NCI-H1105 treated with DMSO at 0.1 percent for 48 hours (cell line): ENCODE measurements at regions not wholly inside any gene's neighbourhood (a gene's known extent, or its start where the extent isn't known, plus 50 kb on each side); places are given as distances from the start of the nearest gene placed in this dataset.
"Not testable (repeated sequence)": the region's sequence is repeated elsewhere in the genome, so short reads cannot be mapped to it uniquely, and the experiment has no call there.

Experiments
- DNase-seq: peaks from one replicate; lab custom pipeline; 2025; lab: John Stamatoyannopoulos, UW

- no peak for DNase-seq
Measured at GRCh38 chr14:76264384-76264783, 111.6 kb upstream of the ESRRB start.

- DNase-seq = peak; percentile 63
Measured at GRCh38 chr14:76267322-76268046, 108.5 kb upstream of the ESRRB start.

- peak; percentile 44 for DNase-seq
Measured at GRCh38 chr14:76268047-76268431, 107.9 kb upstream of the ESRRB start.

GRCh38 chr14:76268700-76269099 lies 107.2 kb upstream of the ESRRB start:
- DNase-seq = no peak

- no peak for DNase-seq
Measured at GRCh38 chr14:76271041-76271755, 104.7 kb upstream of the ESRRB start.

GRCh38 chr14:76272349-76272748 lies 103.6 kb upstream of the ESRRB start:
- no peak for DNase-seq

- no peak for DNase-seq
Measured at GRCh38 chr14:76272774-76273173, 103.2 kb upstream of the ESRRB start.

- DNase-seq = no peak
Measured at GRCh38 chr14:76273346-76273745, 102.6 kb upstream of the ESRRB start.

GRCh38 chr14:76274324-76274723 lies 101.6 kb upstream of the ESRRB start:
- DNase-seq = no peak

- no peak for DNase-seq
Measured at GRCh38 chr14:76277586-76278130, 98.3 kb upstream of the ESRRB start.

GRCh38 chr14:76280221-76280620 lies 95.7 kb upstream of the ESRRB start:
- no peak for DNase-seq

- no peak for DNase-seq
Measured at GRCh38 chr14:76282581-76282980, 93.4 kb upstream of the ESRRB start.

- DNase-seq = no peak
Measured at GRCh38 chr14:76287063-76287462, 88.9 kb upstream of the ESRRB start.

GRCh38 chr14:76289276-76289675 lies 86.7 kb upstream of the ESRRB start:
- no peak for DNase-seq

GRCh38 chr14:76292561-76292960 lies 83.4 kb upstream of the ESRRB start:
- no peak for DNase-seq

- no peak for DNase-seq
Measured at GRCh38 chr14:76293221-76293620, 82.7 kb upstream of the ESRRB start.

- no peak for DNase-seq
Measured at GRCh38 chr14:76293923-76294322, 82.0 kb upstream of the ESRRB start.

GRCh38 chr14:76294876-76295275 lies 81.1 kb upstream of the ESRRB start:
- no peak for DNase-seq

- no peak for DNase-seq
Measured at GRCh38 chr14:76298896-76299295, 77.0 kb upstream of the ESRRB start.

- DNase-seq = not testable (repeated sequence)
Measured at GRCh38 chr14:76303188-76303587, 72.7 kb upstream of the ESRRB start.

GRCh38 chr14:76304536-76305267 lies 71.2 kb upstream of the ESRRB start:
- DNase-seq = no peak

- DNase-seq = no peak
Measured at GRCh38 chr14:76305268-76305826, 70.6 kb upstream of the ESRRB start.
